ENCODE measurements at regions not wholly inside any gene's neighbourhood (a gene's known extent, or its start where the extent isn't known, plus 50 kb on each side); places are given as distances from the start of the nearest gene placed in this dataset.

- no peak for DNase-seq
Measured at GRCh38 chr12:115343601-115344000, 659.6 kb upstream of the TBX3 start.

GRCh38 chr12:115343008-115343407, 659.0 kb upstream of the TBX3 start:
- no peak for DNase-seq

- DNase-seq: peak; percentile 13
Measured at GRCh38 chr12:115341442-115341841, 657.5 kb upstream of the TBX3 start.

- no peak for DNase-seq
Measured at GRCh38 chr12:115338566-115339294, 654.8 kb upstream of the TBX3 start.

- no peak for DNase-seq
Measured at GRCh38 chr12:115337693-115338543, 653.9 kb upstream of the TBX3 start.

GRCh38 chr12:115336506-115336905, 652.5 kb upstream of the TBX3 start:
- no peak for DNase-seq

- DNase-seq: no peak
Measured at GRCh38 chr12:115335594-115335993, 651.6 kb upstream of the TBX3 start.

GRCh38 chr12:115335048-115335447, 651.1 kb upstream of the TBX3 start:
- no peak for DNase-seq

- no peak for DNase-seq
Measured at GRCh38 chr12:115332945-115333344, 649.0 kb upstream of the TBX3 start.

GRCh38 chr12:115325858-115326257, 641.9 kb upstream of the TBX3 start:
- DNase-seq: no peak

GRCh38 chr12:115324949-115325593, 641.1 kb upstream of the TBX3 start:
- DNase-seq: no peak

GRCh38 chr12:115323223-115323905, 639.4 kb upstream of the TBX3 start:
- no peak for DNase-seq

GRCh38 chr12:115322275-115322674, 638.3 kb upstream of the TBX3 start:
- DNase-seq: no peak

GRCh38 chr12:115320967-115321366, 637.0 kb upstream of the TBX3 start:
- DNase-seq: no peak

- no peak for DNase-seq
Measured at GRCh38 chr12:115320451-115320850, 636.5 kb upstream of the TBX3 start.

- no peak for DNase-seq
Measured at GRCh38 chr12:115319446-115320040, 635.6 kb upstream of the TBX3 start.

- no peak for DNase-seq
Measured at GRCh38 chr12:115313929-115314328, 630.0 kb upstream of the TBX3 start.

- no peak for DNase-seq
Measured at GRCh38 chr12:115312901-115313300, 628.9 kb upstream of the TBX3 start.

GRCh38 chr12:115311875-115312274, 627.9 kb upstream of the TBX3 start:
- no peak for DNase-seq

GRCh38 chr12:115308918-115309317, 624.9 kb upstream of the TBX3 start:
- DNase-seq: no peak

- no peak for DNase-seq
Measured at GRCh38 chr12:115306380-115306779, 622.4 kb upstream of the TBX3 start.

- DNase-seq: no peak
Measured at GRCh38 chr12:115305867-115306266, 621.9 kb upstream of the TBX3 start.

- DNase-seq: no peak
Measured at GRCh38 chr12:115305275-115305674, 621.3 kb upstream of the TBX3 start.
